Panc1 (cell line): ENCODE measurements at regions not wholly inside any gene's neighbourhood (a gene's known extent, or its start where the extent isn't known, plus 50 kb on each side); places are given as distances from the start of the nearest gene placed in this dataset.

Source experiments
- CTCF ChIP-seq: fragments of 450-650 bp; IDR thresholded peaks from 2 replicates; pipeline ENCODE4 v1.5.1; 2017; ENCODE audit warnings: mild to moderate bottlenecking
- REST ChIP-seq, 2 experiments: IDR thresholded peaks; 2 replicates each; pipeline ENCODE4 v1.6.1; 2011 to 2012; ENCODE audit warnings: low read depth in 2 of 2, control low read depth in 1 of 2, low read length in 1 of 2, mild to moderate bottlenecking in 1 of 2, moderate library complexity in 1 of 2; ENCODE audit not compliant: insufficient read depth in 1 of 2
- SIN3A ChIP-seq: IDR thresholded peaks from 2 replicates; pipeline ENCODE4 v1.6.1; 2012; ENCODE audit warnings: low read depth, mild to moderate bottlenecking, low read length, moderate library complexity, borderline replicate concordance; ENCODE audit not compliant: insufficient read depth
- TCF7L2 ChIP-seq: IDR thresholded peaks from 2 replicates; pipeline ENCODE4 v1.6.1; 2011; ENCODE audit warnings: mild to moderate bottlenecking, low read depth, low read length, inconsistent platforms

GRCh38 chr7:132045481-132045980, 489.1 kb upstream of the PODXL start:
- TF ChIP-seq REST (IDR thresholded peaks at IDR 0.05; ENCODE audit: insufficient read depth in 1 of 2, low read depth in 2 of 2, low read length in 1 of 2) (no peak), CTCF (no peak), SIN3A (no peak), TCF7L2 (no peak)
